ENCODE measurements at regions not wholly inside any gene's neighbourhood (a gene's known extent, or its start where the extent isn't known, plus 50 kb on each side); places are given as distances from the start of the nearest gene placed in this dataset.

- H3K27ac ChIP-seq (ENCODE audit: low read length) = no peak overlapping the region
- H3K27me3 ChIP-seq (ENCODE audit: low read length) = peaks cover 38% of the 10 kb centered on the region
- no peaks in the 10 kb centered on the region for H3K79me2 ChIP-seq (ENCODE audit: low read length)
- no peaks in the 10 kb centered on the region for H3K4me1 ChIP-seq (ENCODE audit: insufficient read depth, low read length)
- ChIA-PET CTCF (no interaction called here), POLR2A (ENCODE audit: unreplicated experiment) (no interaction called here)
- no peaks in the 10 kb centered on the region for H3F3A ChIP-seq (ENCODE audit: low read length, unreplicated experiment)
- no peaks in the 10 kb centered on the region for H3K9me3 ChIP-seq (ENCODE audit: low read length)
- no peaks in the 10 kb centered on the region for H3K9me2 ChIP-seq (replicated peaks; ENCODE audit: low read length)
- no TSS peak for BruUV-seq (replicated peaks)
- H2AFZ ChIP-seq (ENCODE audit: low read length) = no peak overlapping the region
- no peaks in the 10 kb centered on the region for H3K36me3 ChIP-seq (ENCODE audit: low read depth, low read length)
- H3K9ac ChIP-seq (ENCODE audit: low read length) = no peak overlapping the region
- no peak for ATAC-seq
- no peak overlapping the region for H3K4me2 ChIP-seq (ENCODE audit: low read length)
- no peak overlapping the region for H3K4me3 ChIP-seq (ENCODE audit: low read length)
- TF ChIP-seq CTCF (conservative IDR thresholded peaks at IDR 0.05; ENCODE audit: low read depth, low read length) (no peak), EZH2phosphoT487 (IDR thresholded peaks at IDR 0.05; ENCODE audit: borderline replicate concordance, low read length) (no peak), EZH2 (IDR thresholded peaks at IDR 0.05; ENCODE audit: low read length, unreplicated experiment) (no peak)
- intact Hi-C loops (cut with micrococcal nuclease) = no loop called here
- DNase-seq = no peak
- H4K20me1 ChIP-seq (ENCODE audit: low read length) = no peaks in the 10 kb centered on the region
Observed at GRCh38 chr21:41079159-41079558, 88.8 kb upstream of the BACE2 start.

GRCh38 chr21:41080485-41081121 lies 87.4 kb upstream of the BACE2 start:
- intact Hi-C loops (cut with micrococcal nuclease) = no loop called here
- Histone ChIP-seq H3K27ac (ENCODE audit: low read length) (no peak overlapping the region), H3K27me3 (ENCODE audit: low read length) (peaks cover 41% of the 10 kb centered on the region), H4K20me1 (ENCODE audit: low read length) (no peaks in the 10 kb centered on the region), H3K36me3 (ENCODE audit: low read depth, low read length) (no peaks in the 10 kb centered on the region), H3K4me3 (ENCODE audit: low read length) (no peak overlapping the region), H3K9me3 (ENCODE audit: low read length) (no peaks in the 10 kb centered on the region), H3K4me2 (ENCODE audit: low read length) (no peak overlapping the region), H3K4me1 (ENCODE audit: insufficient read depth, low read length) (no peaks in the 10 kb centered on the region), H3F3A (ENCODE audit: low read length, unreplicated experiment) (no peaks in the 10 kb centered on the region), H2AFZ (ENCODE audit: low read length) (no peak overlapping the region), H3K79me2 (ENCODE audit: low read length) (no peaks in the 10 kb centered on the region), H3K9me2 (replicated peaks; ENCODE audit: low read length) (no peaks in the 10 kb centered on the region), H3K9ac (ENCODE audit: low read length) (no peak overlapping the region)
- ATAC-seq (no peak), DNase-seq (no peak)
- ChIA-PET CTCF (no interaction called here), POLR2A (ENCODE audit: unreplicated experiment) (no interaction called here)
- BruUV-seq (replicated peaks) = no TSS peak
- TF ChIP-seq CTCF (conservative IDR thresholded peaks at IDR 0.05; ENCODE audit: low read depth, low read length) (no peak), EZH2phosphoT487 (IDR thresholded peaks at IDR 0.05; ENCODE audit: borderline replicate concordance, low read length) (no peak), EZH2 (IDR thresholded peaks at IDR 0.05; ENCODE audit: low read length, unreplicated experiment) (no peak)

GRCh38 chr21:41086569-41086968 lies 81.4 kb upstream of the BACE2 start:
- no peak overlapping the region for H3K4me2 ChIP-seq (ENCODE audit: low read length)
- BruUV-seq (replicated peaks) = no TSS peak
- H4K20me1 ChIP-seq (ENCODE audit: low read length) = no peaks in the 10 kb centered on the region
- no peak overlapping the region for H3K27ac ChIP-seq (ENCODE audit: low read length)
- ChIA-PET POLR2A (ENCODE audit: unreplicated experiment) (no interaction called here), CTCF (no interaction called here)
- intact Hi-C loops (cut with micrococcal nuclease) = no loop called here
- H3K9me2 ChIP-seq (replicated peaks; ENCODE audit: low read length) = no peaks in the 10 kb centered on the region
- H3K9ac ChIP-seq (ENCODE audit: low read length) = no peak overlapping the region
- H3K4me3 ChIP-seq (ENCODE audit: low read length) = no peak overlapping the region
- no peaks in the 10 kb centered on the region for H3K9me3 ChIP-seq (ENCODE audit: low read length)
- H3K79me2 ChIP-seq (ENCODE audit: low read length) = no peaks in the 10 kb centered on the region
- no peak for DNase-seq
- no peak for TF ChIP-seq EZH2phosphoT487 (IDR thresholded peaks at IDR 0.05; ENCODE audit: borderline replicate concordance, low read length)
- no peak for TF ChIP-seq CTCF (conservative IDR thresholded peaks at IDR 0.05; ENCODE audit: low read depth, low read length)
- no peak for TF ChIP-seq EZH2 (IDR thresholded peaks at IDR 0.05; ENCODE audit: low read length, unreplicated experiment)
- H3K27me3 ChIP-seq (ENCODE audit: low read length) = peaks cover 60% of the 10 kb centered on the region
- ATAC-seq = no peak
- no peaks in the 10 kb centered on the region for H3F3A ChIP-seq (ENCODE audit: low read length, unreplicated experiment)
- no peaks in the 10 kb centered on the region for H3K36me3 ChIP-seq (ENCODE audit: low read depth, low read length)
- no peak overlapping the region for H2AFZ ChIP-seq (ENCODE audit: low read length)
- no peaks in the 10 kb centered on the region for H3K4me1 ChIP-seq (ENCODE audit: insufficient read depth, low read length)

Data from PC-3 (cell line).